HG03039 (cell line): ENCODE measurements at regions not wholly inside any gene's neighbourhood (a gene's known extent, or its start where the extent isn't known, plus 50 kb on each side); places are given as distances from the start of the nearest gene placed in this dataset.

ENCODE experiments used
- ATAC-seq: cut with Tn5 transposase; IDR thresholded peaks from one replicate; pipeline ENCODE4 v1.9.1; 2021; ENCODE audit warnings: mild to moderate bottlenecking, moderate library complexity; ENCODE audit not compliant: unreplicated experiment

DNA sequence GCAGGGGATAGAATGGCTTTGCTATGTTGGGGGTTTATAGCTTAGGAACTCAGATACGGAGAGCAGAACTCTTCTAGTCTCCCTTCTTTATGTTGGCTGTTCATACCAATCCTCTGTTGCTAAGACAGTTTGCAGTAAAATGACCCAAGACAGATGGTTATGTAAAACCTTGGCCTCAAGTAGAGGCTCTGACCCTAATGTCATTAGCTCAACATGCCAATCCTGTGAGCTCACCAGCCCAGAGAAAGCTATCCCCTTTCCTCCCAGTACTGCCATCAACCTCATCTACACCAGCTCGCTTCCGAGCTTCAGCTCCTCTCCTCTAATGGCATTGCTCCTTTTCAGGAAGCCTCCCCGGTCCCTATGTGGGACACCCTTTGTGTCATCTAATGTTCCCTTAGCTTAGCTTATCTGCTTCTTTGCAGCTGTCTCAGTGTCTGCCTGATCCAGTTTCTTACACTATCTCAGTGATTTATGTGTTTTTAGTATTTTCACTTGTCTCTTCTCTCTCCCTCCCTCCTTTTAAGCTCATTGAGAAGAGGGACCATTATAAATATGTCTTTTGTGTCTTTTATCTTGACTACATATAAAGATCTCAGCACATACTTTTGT lies 281.3 kb upstream of the CLINT1 start:
- no peak for ATAC-seq

DNA sequence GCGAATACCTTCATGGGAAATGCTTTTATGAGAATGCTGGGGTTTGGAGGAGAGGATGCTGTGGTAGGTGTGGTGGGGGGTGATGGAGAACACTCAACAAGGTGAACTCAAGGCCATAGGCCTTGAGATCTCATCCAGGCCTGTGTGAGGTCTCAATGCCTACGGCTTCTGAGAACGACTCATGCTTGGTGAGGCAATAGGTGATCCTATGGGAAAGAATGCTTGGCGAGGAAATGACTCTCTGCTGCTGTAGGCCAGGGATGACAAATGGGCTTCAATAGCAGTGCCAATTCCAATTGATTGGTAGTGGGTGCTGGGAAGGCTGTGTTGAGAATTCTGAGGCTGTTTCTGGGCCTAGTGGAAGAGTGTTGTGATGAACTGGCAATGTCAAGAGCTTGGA lies 280.2 kb upstream of the CLINT1 start:
- ATAC-seq: no peak

DNA sequence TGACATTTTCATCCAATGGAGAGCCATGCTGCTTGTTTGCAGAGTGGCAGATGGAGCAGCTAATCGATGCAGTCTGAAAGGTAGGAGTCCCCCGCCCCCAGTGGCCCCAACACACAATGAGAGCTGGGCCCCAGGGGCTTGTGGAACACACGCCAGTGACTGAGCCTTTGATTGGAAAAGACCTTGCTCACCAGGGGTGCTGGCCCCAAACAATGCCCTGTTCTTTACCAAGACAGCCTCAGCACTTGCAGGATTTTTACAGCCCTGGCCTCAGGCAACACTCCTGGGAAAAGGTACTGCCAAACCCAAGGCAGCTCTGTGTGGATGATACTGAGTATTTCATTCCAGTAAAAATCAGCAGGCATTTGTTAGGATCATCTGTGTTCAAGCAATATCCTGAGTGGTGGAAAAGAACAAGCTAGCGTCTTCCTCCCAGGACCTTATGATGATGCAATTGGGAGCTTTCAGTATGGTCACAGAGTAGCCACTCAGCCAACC lies 276.8 kb upstream of the CLINT1 start:
- no peak for ATAC-seq

DNA sequence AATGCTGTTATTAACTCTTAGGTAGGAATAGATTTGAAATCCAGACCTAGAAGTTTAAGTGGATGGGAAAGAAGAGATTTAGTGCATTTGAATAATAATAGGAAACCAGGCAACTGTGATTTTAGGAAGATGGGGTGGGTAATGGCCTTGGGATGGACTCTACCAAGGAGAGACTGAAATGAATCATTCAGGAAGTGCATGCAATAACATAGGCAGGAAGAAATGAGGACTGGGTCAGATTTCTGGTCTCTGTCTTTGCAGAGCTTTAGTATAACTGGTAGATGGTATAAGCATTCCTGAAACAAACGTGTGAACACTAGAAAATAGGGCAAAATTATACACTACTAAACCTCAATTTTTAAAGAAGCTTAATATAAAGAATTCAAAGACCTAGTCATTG lies 274.4 kb upstream of the CLINT1 start:
- ATAC-seq: no peak

DNA sequence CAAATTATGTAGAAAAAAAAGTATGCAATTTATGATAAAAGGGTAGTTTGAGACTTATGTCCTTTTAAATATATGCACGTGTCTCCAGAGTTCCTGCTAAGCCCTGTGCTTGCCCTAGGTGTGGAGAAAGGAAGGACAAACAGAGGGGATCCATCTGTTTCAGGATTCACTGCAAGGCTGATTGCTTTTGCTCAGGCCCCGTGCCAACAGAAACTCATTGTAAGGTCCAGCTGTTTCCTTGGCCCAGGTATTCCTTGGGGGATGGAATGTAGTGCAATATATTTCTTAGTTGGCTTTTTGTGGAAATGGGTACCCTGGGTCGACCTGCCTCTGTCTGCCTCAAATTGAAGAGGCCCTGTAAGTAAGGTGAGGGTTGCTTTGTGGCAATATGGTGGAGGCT lies 268.6 kb upstream of the CLINT1 start:
- no peak for ATAC-seq

DNA sequence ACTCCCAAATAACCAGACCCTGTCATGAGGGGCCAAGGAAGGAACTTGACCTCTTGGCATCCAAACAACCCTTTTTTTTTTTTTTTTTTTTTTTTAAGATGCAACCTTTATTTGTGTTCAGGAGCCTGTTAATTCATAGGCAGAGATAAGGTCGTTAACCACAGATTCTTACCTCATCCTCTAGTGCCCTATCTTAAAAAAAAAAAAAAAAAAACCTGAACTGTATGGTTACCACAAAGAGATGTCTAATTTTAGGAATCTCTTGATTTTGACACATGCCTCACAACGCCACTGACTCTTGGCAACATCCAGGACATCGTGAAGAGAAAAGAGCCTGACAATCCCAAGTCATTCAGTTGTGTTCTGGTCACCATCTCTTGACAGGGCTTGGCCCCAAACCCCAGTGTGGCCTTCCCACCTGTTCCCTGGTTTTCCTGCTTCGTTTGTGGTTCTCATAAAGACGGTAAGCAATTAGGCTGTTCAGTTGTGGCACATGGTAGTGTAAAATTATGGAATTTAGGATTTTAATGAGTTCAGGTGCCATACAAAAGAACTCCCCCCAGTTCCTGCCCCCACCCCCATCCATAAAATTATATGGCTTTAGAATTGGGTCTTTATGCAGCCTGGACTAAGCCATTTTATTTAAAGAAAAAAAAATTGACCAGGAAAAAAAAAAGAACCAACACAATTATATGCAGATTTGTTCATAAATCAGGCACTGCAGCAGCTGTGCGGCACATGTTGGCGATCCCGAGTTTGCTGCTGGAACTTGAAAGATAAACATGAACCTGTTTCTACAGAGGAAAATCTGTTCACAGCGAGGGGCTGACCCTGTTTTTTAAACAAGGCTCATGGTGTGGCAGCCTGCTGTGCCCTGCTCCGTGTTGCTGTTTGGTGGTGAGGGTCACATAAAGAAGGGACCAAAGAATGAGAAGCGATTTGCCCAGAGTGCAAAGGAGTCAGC lies 267.8 kb upstream of the CLINT1 start:
- no peak for ATAC-seq

DNA sequence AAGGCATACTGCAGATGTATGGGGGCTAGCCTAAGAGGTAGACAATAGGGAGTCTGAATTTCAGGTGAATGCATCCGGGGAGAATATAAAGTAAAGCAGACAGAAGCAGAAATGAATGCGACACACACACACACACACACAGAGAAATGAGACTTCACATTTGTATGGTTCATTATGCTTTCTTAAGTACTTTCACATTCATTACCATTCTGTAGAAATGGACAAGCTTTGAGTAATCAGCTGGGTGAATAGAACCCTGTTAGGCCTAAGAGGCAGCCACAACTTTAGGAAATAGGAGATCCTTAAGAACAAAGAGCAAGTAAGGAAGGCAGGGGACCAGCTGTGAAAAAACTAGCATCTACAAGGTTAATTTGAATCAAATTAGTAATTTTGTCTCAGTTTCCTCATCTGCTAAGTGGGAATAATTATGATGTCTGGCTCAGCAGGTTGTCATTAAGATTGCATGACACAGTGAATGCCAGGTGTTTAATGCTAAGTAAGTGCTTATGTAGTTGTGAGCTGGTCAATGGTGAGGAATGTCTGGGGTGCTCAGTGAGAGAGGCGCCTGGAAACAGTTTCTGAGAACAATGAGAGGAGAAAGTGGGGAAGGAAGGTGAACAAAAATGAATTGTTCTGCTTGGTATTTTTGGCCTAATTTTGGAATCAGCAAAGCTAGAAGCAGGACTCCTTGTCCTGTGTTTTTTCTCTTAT lies 265.8 kb upstream of the CLINT1 start:
- no peak for ATAC-seq

DNA sequence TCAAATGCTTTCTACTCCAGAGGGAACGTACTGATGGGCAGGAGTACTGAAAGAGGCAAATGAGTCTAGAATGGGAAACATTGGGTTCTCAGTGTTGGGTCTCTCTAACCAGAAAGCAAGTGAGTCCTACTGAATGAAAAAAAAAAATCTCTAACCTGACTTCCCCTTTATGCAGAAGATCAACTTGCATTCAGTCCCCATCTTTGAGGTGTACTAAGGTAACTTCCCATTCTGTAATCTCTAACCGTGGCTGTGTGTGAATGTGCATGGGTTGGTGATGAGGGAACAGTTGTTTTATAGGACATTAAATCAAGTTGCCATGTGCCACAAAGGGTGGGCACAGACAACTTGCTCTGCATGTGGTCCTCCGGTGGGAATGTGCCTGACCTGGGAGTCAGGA lies 264.6 kb upstream of the CLINT1 start:
- no peak for ATAC-seq

DNA sequence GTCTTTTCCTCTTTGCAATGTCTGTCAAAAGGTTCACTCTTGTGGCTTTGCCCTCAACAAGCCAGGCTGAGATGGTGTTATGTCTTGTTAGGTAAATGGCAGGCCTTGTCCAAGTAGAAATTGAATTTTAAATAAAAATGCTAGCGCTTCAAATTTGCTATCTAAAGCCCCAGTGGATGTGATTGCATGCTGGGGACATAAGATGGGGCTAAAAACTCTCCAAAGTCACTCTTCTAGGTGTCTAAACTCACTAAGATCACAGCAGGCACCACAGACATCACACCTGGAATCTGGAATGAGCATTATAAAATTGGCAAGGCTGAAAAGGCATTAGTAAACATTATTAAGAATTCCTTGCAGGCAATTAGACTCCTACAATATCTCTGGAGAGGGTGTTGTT lies 262.7 kb upstream of the CLINT1 start:
- no peak for ATAC-seq

DNA sequence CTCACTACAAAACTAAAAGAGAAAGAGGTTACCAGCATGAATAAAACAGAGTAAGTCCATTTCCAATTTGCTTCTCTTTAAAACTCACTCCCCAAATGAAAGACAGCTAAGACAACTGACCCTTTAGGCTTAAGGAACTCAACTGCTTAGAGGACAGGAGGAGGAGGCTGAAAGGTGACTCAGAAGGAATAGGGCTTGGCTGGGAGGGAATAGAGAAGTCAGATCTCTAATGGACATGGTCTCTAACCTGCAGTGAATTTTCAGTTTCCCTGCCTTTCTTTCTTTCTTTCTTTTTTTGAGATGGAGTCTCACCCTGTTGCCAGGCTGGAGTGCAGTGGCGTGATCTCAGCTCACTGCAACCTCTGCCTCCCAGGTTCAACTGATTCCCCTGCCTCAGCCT lies 261.8 kb upstream of the CLINT1 start:
- ATAC-seq: no peak

DNA sequence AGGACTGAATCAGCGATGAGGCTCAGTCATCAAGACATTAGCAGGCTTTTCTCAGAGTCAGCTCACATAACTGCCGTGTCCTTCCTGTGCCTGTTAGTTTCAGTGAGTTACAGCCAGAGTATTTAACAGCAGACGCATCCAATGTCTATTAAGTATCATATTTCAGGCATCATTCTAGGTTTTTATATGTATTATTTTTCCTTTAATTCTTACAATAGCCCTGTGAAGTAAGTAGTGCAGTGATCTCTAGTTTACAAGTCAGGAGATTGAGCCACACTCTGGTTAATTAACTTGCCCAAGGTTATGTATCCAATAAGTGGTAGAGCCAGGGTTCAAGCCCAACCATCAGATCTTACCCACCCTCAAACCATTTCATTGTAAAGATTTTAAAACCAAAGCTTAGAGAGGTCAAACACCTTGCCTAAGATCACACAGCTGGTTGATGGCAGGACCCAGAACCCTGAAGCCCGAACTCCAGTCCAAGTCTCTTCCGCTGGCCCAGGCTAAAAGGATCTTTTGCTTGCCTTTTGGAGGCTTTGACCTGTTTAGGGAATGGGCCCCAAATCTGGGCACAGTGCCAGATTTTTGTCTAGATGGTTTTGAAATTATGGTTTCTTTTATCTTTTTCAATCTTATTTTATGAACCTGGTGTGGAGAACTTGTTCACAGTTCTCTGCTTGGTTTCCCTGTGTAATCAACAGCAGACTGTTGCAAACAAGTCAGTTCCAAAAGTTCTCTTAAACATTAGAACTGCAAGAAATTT lies 261.2 kb upstream of the CLINT1 start:
- ATAC-seq: no peak

DNA sequence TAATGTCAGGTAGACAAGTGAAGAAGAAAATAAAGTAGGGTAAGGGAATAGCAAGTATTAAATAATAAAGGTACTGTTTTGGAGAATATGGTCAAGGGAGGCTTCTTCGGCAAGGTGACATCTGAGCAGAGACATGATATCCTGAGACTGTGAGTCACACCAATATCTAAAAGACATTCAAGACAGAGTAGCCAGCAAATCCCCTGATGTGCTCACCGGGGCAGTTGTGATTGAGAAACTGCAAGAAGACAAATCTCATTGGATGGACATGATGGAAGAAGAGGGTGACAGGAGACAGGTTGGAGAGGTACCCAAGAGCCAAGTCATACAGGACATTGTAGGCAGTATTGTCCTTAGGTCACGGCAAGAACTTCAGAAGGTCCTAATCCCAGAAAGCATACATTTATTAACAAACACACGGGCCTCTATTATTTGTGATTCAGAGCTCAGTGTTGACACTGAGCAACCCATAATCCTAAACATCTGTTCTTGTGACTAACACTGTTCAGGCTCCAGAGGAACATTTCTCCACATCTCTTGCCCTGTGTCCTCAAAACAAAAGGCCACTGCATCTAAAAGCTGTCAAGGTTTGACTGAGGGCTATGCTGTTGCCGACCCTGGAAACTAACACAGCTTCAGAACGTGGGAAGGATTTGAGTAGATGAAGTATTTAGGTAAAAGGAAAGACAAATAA lies 258.7 kb upstream of the CLINT1 start:
- no peak for ATAC-seq

DNA sequence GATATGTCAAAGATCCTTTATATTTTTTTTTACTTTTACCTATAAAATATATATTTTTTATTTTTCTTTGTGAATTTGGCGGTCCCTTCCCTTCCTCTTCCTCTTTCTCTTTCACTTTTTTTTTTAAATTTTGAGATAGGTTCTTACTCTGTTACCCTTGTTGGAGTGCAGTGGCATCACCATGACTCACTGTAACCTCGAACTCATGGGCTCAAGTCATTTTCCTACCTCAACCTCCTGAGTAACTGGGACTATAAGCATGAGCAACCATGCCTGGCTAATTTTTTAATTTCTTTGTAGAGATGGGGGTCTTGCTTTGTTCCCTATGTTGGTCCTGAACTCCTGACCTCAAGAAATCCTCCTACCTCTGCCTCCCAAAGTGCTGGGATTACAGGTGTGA lies 258.0 kb upstream of the CLINT1 start:
- no peak for ATAC-seq

DNA sequence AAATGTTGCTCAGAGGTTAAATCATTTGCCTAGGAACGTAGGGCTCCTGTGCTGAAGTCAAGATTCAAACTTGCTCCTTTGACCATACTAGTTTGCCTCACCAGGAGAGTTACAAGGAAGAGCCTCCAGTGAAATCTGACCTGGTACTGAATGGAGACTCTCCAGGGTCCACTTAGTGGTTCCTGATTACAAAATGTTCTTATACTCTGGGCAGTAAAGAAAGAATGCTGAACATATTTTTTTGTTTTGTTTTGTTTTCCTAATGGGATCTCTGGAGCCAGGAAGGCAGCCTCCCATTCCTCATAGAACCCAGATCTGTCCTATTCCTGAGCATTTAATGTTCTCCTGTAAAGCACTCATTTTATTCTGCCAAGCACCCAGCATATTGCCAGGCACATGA lies 256.5 kb upstream of the CLINT1 start:
- no peak for ATAC-seq

DNA sequence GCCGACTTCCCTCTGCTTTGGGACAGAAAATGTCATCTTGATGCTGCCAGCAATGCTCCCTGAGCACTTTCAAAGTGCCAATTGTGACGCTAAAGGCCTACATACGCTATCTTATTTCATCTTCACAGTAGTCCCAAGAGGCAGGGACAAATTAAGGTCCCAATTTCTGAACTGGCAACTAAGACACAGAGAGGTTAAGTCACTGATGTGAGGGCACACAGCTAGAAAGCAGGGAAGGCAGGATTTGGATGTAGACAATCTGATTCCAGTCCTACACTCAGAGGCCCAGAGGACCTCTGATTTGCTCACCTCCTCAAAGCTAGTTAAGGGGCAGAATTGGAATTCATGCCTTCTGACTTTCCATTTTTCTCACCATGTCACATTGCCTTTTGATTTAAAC lies 249.2 kb upstream of the CLINT1 start:
- ATAC-seq: no peak

DNA sequence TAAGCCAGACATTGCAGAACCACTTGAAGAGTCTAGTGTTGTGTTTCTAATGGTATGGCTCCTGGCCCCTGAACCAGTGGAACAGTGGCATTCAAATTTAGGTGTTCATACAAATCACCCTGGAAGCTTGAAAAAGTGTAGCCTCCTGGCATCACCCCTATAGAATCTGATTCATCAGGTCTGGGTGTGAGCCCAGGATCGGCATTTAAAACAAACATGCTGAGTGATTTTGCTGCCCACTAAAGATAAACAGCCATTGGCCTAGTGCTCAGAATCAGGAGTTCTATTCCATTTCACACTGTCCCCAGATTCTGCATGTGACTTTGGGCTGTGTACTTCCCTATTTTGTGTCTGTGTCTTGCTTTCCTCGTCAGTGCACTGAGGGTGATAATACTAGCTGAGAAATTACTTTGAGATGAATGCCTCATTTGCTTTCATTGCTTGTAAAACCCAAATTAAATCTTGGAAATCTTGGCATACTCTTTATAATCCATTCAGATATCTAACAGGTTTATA lies 241.5 kb upstream of the CLINT1 start:
- no peak for ATAC-seq

DNA sequence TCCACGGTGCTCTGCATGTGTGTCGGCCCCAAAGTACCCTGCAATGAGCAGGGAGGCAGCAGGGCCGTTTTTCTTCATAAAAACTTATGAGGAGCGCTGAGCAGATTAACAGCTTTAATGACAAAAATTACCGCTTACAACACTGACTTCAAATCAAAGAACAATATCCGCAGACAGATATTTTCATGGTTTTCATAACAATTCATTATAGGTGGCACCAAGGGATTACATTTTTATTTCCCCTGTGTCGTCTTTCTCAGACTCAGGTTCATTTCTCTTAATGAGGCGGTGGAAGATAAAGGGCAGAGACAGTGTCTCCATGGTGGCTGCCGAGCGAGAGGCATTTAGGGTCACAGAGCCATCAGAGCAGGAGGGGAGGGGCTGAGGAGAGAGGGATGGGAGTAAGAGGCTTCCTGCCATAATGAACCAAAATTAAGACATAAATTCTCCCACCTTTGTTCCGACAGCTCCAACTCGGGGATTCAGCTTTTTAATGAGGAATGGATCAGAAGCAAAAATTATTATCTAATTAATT lies 240.7 kb upstream of the CLINT1 start:
- ATAC-seq: no peak

DNA sequence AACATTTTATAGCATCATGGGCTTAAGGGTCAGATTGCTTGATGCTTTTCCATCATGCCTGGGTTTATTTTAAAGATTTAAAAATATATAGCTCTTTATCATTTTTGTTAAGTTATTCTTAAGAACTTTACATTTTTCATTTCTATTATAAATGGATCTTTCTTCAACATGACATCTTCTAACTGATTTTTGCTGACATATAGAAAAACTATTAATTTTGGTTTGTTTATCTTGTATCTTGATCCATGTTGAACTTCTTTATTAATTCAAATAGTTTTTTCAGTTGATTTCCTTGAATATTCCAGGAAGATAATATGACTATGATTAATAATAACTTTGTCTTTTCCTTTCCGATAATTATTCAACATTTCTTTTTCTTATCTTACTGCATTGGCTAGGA lies 237.9 kb upstream of the CLINT1 start:
- no peak for ATAC-seq

DNA sequence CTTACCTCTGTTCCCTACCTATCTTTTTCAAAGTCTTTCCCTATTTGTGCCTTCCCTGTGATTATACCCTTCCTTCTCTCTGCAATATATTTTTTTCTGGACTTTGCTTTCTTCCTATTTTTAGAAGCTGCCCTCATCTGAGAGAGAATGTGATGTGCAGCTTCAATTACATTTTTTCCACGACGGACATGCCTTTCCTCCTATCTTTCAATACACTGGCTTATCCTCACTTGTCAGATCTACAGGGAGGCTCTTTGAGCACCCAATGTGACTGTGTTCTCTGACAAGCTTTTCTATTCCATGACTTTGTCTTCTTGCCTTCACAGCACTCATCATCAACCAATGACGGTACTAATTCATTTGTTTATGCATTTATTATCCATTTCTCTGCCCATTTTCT lies 227.9 kb upstream of the CLINT1 start:
- ATAC-seq: no peak

DNA sequence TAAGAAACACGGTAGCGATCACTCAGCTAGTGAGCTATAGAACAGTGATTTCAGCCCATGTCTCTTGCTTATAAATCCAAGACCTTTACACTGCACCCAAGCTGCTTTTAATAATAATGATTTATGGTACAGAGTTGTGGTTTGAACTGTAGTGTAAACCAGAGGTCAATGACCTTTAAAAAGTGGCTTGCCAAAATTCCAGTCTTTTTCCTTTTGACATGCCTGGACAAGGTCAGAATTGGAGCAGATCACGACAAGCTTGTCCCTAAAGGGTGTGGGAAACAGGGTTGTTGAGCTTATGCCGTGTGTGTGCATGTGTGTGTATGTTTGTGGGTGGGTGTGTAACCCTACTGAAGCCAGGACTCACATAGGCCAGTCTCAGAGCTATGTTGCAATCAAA lies 225.3 kb upstream of the CLINT1 start:
- no peak for ATAC-seq
